Omental fat pad (tissue), 3 donors: ENCODE measurements at regions not wholly inside any gene's neighbourhood (a gene's known extent, or its start where the extent isn't known, plus 50 kb on each side); places are given as distances from the start of the nearest gene placed in this dataset.

Experiments used
- ATAC-seq: fragments of 150-250 bp; one replicate; pipeline ENCODE4 v1.9.1; 2016; ENCODE audit warnings: mild to moderate bottlenecking, moderate library complexity; ENCODE audit not compliant: low FRiP score
- DNase-seq: peaks from one replicate; pipeline ENCODE4 v3.0.0-alpha.2; 2019; ENCODE audit warnings: low spot score
- CTCF ChIP-seq, 3 donors: fragments of 450-650 bp; IDR thresholded peaks; one replicate each; pipeline ENCODE4 v1.5.1; 2016 to 2017; ENCODE audit warnings: antibody characterized with exemption in 3 of 3, mild to moderate bottlenecking in 3 of 3, moderate library complexity in 2 of 3

- TF ChIP-seq CTCF (IDR thresholded peaks at IDR 0.05) = no peak
- DNase-seq (no peak), ATAC-seq (no peak)
Observed at GRCh38 chr5:167447466-167448375, 843.7 kb upstream of the WWC1 start.

- DNase-seq (no peak), ATAC-seq (no peak)
- TF ChIP-seq CTCF (IDR thresholded peaks at IDR 0.05) = no peak
Observed at GRCh38 chr5:167448376-167448775, 843.1 kb upstream of the WWC1 start.

GRCh38 chr5:167451076-167451475 lies 840.4 kb upstream of the WWC1 start:
- no peak for ATAC-seq
- no peak for TF ChIP-seq CTCF (IDR thresholded peaks at IDR 0.05)
- DNase-seq = no peak

DNA sequence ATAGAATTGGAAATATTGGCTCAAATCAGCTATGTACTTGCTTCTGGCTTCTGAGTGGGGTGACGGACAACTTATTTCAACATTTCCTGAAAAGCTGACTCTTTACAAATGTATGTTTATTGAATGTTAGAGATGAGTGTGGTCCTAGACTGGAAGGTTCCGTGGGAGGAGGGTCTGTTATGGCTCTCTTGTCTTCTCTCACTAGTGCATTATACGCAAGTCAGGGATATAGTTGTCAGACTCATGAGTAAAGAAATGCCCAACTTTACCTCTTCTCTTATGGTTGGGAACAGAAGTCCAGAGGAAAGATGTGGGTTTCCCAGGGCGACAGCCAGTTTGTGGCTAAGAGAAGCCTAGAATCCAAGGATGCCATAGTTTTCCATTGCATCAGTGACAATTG lies 839.3 kb upstream of the WWC1 start:
- TF ChIP-seq CTCF (IDR thresholded peaks at IDR 0.05) = no peak
- ATAC-seq (no peak), DNase-seq (no peak)

GRCh38 chr5:167453246-167454030 lies 838.0 kb upstream of the WWC1 start:
- no peak for TF ChIP-seq CTCF (IDR thresholded peaks at IDR 0.05)
- ATAC-seq (no peak), DNase-seq (no peak)

- ATAC-seq (no peak), DNase-seq (no peak)
- no peak for TF ChIP-seq CTCF (IDR thresholded peaks at IDR 0.05)
Observed at GRCh38 chr5:167458412-167458811, 833.0 kb upstream of the WWC1 start.
